H1 (cell line): ENCODE measurements at regions not wholly inside any gene's neighbourhood (a gene's known extent, or its start where the extent isn't known, plus 50 kb on each side); places are given as distances from the start of the nearest gene placed in this dataset.

Experiments
- CTCF ChIP-seq, 3 experiments: IDR thresholded peaks; 1 replicate in 2 of 3; 2 replicates in 1 of 3; pipeline versions ENCODE4 v1.5.1 to v1.6.1; 2011; ENCODE audit warnings: low read length in 3 of 3, mild to moderate bottlenecking in 3 of 3, inconsistent platforms in 2 of 3, low read depth in 1 of 3, moderate library complexity in 1 of 3; ENCODE audit not compliant: insufficient read depth in 1 of 3; ENCODE audit errors: control extremely low read depth in 1 of 3
- RBBP5 ChIP-seq: IDR thresholded peaks from 2 replicates; pipeline ENCODE4 v1.7.1; 2012; ENCODE audit warnings: low read depth, mild to moderate bottlenecking, inconsistent platforms, low read length, moderate library complexity, borderline replicate concordance

DNA sequence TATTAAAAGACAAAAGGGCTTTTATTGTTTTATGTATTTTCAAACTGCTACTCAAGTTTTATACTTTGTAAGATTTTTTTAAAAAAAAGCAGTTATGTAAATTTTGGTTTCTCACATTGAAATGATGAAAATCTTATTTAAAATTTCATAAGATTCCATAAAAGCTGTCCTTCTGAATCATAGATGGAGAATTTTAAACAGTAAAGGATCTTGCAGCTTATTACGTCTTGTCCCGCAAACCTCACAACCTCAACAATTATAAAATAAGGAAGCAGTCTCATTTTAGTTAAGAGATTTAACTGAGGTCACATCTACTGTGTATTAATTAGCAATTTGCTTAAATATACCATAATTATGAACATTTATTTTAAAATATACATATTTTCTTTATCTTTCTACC, 581.0 kb upstream of the SPRY2 start:
- no peak for TF ChIP-seq RBBP5
- TF ChIP-seq CTCF (IDR thresholded peaks at IDR 0.05; ENCODE audit: control extremely low read depth in 1 of 3, insufficient read depth in 1 of 3, low read depth in 1 of 3, low read length in 3 of 3), result no peak
